Mucosa of gallbladder (tissue), 1 donor: ENCODE measurements at regions not wholly inside any gene's neighbourhood (a gene's known extent, or its start where the extent isn't known, plus 50 kb on each side); places are given as distances from the start of the nearest gene placed in this dataset.
"Not testable (repeated sequence)": the region's sequence is repeated elsewhere in the genome, so short reads cannot be mapped to it uniquely, and the experiment has no call there.

ENCODE experiments used
- DNase-seq: peaks from one replicate; pipeline ENCODE4 v3.0.0-alpha.2; 2020; ENCODE audit warnings: low spot score
- donor health status: DM: no; HTN: no; CAD: no.

DNA sequence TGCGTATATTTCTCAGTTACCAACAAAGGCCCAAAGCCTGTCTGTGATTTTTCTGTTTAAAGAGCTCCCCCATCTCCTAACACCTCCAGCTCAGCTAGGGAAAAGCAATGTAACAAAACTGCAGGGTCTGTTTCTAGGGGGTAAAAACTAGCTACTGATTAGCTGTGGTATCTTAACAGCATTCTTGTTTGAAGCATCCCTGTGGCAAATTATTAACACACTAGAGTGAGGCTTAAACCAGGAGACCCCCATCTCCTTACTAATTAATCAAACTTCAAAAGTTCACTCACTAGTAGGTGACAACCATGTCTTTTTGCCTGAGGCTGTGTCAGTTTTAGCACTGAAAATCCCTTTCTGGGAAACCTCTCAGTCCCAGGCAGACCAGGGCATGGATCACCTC is 186.2 kb upstream of the PARD3B start:
- no peak for DNase-seq

DNA sequence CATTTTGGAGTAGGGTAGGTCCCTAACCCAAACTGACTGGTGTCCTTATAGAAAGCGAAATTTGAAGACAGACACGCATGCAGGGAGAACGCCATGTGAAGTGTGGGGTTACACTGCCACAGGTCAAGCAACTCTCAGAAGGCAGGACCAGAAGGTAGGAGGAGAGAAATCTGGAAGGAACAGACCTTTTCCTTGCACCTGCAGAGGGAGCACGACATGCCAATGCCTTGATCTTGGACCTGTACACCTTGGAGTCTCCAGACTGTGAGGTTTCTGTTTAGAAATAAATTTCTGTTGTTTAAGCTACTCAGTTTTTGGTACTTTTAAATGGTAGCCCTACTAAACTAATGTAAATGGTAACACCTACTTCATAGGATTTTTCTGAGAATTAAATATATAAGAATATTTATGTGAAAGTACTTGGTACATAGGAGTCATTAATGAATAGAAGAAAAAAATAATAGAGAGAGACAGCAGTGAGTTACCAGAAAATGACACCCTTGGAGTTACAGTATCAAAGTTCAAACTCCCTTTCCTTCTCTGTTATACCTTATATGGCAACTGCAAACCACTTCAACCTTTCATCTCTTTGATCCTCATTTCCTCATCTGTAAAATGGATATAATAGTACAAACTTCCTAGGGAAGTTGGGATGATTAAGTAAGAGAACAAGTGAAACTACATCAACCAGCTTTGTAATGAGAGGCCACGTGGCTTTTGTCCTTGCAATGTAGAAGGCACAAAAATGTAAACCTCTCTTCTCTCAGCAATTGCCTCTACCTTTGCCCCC is 184.9 kb upstream of the PARD3B start:
- DNase-seq: no peak

DNA sequence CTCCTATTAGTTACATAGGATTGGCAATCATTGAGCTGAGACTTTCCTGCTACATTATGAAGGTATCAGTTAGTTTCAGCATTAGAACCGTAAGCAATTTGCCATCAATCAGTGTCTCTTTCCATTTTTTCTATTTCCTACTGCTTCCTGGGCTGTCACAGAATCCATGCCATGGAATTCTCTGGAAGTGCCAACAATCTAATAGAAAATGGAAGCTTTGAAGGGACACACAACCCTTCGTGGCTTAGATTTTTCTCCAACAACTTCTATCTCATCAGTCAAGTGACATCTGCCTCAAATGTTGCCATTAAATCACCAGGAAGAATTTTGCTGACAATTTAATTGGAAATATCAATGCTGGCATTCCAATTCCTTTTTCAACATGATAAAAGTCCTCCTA is 183.5 kb upstream of the PARD3B start:
- no peak for DNase-seq

DNA sequence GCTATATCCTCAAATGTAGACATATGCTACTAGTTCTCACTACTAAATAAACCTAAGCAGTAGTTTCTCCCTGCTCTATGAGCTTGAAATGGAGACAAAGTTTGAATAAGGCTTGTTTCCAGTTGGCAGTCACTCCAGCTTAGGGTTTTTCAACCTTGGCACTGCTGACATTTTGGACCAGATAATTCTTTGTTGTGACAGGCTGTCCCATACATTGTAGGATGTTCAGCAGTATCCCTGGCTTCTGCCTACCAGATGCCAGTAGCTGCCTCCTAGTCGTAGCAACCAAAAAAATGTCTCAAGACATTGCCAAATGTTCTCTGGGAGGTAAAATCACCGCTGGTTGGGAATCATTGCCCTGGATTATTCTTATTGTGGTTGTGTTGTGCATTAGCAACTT is 182.7 kb upstream of the PARD3B start:
- no peak for DNase-seq

DNA sequence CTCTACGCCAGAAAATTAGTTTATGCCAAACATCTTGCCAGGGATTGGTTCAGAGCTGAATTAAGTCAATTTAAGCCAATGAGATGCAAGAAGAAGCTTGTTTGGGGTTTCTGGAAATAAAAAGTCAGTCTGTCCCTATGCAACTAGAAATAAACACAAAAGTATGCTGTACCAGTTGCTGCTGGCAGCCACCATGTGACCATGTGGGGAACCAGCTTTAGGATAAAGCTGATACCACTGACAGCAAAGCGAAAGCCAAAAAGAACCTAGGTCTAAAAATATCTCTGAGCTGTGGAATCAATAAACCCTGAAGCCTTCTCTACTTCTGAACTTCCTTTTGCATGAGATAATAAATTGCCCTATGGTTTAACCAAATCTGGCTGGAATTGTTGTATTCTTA is 181.8 kb upstream of the PARD3B start:
- DNase-seq: no peak

DNA sequence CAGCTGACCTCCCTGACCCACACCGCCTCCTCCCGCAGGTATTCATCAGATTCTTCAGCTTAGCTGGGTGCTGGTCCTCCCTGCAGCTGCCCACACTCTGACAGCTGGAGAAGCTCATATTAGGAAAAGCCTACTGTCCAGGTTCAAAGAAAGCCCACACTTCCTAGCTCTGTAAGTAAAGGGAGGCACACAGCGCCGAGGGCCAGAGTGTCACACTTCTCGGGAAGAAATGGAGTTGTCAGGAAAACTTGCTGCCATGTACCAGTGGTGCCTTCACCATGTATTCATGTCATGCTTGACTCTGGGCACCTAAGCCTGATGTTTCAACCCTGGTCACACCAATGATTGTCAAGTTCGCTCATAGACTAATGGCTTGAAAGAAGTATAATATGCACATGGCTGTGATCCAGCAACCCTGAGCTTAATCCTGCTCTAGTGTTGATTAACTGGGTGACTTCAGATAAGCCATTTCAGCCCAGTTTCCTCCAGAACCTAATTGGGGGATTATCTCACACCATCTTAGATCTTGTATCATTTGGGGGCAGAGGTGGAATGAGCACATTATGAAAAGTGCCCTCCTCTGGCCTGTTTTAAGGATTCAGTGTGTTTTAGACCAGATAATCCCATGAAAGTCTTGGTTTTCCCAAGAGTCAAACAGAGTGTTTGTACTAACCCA is 180.3 kb upstream of the PARD3B start:
- no peak for DNase-seq

DNA sequence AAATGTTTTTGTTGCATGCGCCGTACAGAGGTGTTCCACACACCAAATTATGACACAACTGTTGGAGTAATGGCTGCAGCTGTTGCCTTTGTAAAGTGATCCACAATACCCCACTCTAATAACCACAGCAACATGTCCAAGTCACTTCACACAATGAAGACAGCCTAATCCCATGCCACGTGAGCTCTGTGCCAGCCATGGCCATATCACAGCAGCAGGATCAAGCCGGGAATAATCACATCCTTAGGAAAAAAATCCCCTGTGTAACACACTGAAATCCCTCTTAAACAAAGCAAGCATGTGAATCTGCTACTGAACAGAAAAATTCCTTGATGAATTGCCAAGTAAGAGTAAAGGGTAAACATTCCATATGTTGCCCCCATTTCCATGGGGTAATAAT is 179.5 kb upstream of the PARD3B start:
- no peak for DNase-seq

DNA sequence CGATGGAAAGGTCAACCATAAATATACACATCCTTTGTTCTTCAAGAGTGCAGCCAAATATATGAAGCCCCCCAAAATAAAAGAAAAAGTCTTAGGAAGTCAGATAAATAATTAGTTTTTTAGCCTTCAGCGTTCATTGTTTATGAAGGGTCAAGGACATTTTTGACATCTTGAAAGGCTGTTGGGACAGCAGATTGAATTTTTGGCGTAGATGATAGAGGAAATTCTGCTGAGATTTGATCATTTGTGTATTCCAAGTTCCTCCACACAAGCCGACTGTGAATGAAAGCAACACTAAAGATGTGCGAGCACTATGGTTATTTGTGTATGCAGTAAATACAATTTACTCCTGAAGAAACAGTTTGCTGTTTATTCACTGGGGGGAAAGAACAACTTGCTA is 177.8 kb upstream of the PARD3B start:
- DNase-seq: no peak

DNA sequence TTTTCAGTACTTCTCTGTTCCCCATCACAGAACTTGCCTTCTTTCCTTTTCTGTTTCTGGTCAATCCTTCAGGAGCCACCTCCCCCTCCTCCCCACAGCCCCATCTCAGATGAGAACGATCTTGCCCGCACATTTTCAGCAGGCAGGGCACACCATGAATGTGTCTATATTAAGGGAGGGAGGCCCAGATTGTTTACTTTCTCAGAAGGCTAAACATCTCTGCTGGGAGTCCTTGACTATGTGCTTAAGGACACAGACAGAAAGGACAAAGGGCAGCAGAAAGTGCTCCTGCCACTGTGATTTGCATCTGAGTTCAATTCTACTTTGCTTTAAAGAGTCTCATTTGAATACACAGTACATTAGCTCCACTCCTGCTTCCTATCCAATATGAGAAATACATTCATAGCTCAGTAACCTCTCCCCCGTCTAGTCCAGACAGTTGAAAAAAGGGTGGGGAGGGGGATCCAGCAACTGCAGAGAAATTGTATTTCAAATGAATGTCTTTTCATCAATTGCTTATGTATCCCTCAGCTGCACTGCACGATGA is 175.0 kb upstream of the PARD3B start:
- no peak for DNase-seq

DNA sequence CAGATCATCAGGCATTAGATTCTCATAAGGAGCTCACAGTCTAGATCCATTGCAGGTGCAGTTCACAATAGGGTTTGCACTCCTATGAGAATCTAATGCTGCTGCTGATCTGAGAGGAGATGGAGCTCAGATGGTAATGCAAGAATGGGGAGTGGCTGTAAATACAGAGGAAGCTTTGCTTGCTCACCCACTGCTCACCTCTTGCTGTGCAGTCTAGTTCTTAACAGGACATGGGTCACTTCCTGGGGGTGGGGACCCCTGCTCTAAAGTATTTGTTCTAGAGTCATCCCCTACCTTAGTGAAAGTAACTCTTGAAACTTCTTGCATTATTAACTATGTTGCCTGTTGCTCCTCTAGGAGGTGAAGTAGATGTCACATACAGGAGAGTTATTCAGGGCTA is 171.3 kb upstream of the PARD3B start:
- DNase-seq: no peak

DNA sequence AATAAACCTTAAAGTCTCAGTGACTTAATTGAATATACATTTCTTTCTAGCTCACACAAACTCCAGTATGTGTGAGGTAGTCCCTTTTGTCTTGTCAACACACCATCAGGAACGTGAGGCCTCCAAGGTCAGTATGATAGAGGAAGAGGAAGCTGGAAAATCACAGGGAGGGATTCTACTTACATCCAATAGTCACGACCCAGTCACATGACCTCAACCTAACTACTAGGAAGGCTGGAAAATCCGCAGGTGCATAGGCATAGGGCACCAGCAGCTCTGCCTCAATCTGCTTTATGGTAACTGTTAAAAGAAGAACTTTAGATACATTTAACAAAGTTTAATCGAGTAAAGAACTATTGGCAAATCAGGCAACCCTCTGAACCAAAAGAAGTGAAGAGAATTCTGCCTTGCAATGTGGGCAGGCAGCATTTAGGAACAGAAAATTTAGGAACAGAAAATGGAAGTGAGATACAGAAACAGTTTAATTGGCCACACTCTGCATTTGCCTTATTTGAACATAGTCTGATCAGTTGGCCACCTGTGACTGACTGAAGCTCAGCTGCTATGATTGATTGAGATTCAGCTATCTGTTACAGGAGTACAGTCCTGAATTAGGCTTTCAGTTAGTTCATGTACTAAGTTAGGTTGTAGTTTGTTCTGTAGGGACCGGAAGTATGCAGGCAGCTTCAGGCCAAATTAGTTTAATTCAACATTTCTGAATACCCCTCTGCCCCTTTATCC is 165.0 kb upstream of the PARD3B start:
- no peak for DNase-seq

DNA sequence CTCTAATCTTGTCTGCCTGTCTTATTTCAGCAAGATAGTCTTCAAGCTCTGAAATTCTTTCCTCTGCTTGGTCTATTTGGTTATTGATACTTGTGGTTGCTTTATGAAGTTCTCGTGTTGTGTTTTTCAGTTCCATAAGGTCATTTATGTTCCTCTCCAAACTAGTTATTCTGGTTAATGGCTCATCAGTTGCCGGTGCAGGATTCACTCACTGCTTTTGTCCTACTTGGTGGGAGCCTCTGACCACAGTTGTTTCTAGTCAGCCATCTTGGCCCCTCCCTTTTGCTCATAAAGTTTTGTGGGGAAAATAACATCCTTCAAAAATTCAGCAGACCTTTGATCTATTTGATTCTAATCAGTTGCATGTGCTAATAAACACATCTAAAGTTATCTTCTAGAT is 158.6 kb upstream of the PARD3B start:
- no peak for DNase-seq

DNA sequence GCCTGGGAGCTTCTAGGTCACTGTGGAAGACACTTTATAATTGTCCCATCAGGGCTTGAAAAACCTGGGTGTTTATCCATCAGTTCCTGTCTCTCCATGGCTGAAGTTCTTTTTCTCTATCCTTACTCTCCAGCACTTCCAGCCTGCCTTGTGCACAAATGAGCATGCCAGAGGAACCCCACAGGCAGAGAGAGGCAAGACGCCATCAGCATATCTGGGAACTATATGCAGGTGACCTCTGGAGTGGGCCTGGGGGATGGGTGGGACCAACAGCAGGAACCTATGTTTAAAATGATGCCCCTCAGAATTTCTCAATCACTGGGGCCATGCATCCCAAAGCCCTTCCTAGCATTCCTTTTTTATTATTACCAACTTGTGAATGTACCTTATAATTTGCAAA is 156.2 kb upstream of the PARD3B start:
- DNase-seq: no peak

DNA sequence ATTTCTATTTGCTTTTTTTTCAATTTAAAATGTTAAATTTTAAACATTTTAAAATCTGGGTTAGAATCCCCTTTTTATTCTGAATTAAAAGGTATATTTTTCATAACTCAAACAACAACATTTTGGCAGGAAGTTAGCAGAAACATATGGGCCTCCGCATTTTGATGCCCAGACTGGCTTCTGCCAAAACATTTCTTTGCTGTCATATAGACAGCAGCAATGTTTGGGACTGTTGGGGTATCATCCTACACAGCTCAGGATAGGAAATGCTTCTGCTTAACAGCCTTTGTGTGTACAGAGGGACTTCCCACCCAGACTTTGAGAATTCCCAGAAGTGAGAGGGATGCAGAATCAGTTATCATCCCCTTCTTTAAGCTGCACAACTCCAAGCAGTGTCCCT is 155.4 kb upstream of the PARD3B start:
- no peak for DNase-seq

DNA sequence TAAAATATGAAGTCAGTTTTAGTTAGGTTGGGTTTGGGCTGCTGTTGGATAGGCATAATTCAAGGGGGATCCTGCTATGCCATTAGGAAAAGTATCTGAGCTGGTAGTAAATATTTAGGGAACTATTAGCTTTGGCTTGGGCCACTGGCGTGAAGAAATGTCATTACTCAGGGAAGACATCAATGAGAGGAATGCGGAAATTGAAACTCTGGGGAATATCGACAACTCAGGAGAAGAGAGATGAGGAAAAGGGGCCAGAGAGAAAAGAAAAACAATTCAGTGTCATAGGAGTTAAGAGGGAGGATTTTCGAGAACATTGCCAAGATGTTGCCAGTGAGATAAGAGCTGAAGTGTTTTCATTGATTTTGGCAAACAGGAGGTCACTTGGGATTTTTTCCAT is 149.7 kb upstream of the PARD3B start:
- peak; percentile 38 for DNase-seq

DNA sequence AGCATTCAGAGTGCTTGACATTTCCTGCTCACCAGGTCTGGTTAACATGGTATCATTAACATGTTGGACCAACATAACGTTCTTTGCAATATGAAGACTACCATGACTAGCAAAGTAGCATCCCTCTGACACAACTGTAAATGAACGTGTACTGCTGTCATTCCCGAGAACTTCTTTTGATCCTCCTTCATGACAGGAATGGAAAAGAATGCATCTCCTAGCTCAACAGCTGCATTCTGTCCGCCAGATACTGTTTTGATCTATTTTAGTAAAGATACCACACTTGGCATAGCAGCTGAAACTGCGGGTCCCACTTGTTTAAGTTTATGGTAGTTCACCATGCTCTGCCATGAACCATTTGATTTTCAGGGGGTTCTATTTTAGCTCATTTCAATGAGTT is 144.2 kb upstream of the PARD3B start:
- no peak for DNase-seq

DNA sequence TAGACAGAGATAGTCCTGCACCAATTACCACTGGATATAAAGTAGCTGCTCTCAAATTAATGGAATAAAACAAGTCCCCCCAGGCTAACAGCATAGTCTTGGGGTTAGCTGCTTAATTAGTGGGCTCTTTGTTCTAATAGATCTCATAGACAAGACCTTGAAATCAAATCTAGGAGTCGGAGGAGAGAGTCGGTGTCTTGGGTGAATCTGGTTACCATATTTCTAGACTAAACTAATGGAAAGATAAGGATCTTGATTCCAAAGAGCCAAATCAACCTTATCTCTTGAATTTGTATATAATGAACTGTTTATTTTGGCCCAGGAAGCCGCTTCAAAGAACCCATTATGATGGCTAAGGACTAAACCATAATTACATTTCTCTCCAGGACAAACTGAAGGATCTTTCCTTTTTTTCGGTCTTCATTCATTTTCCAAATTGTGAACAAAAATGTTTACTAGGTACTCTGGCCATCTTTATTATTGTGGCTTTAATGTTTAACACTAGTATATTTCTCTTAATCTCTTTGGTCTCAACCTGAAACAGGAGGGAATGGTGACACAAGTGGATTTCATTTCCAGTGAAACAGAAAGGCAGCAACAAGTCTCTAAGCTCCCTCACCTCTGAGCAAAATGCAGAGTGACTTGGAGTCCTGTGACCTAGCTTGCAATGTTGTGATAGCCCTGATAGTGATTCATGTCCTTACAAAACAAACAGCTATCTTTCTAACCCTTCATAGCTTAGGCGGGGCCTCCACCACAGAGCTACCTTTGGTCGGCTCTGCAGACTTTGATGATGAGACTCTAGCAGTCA is 137.9 kb upstream of the PARD3B start:
- DNase-seq: peak; percentile 13

DNA sequence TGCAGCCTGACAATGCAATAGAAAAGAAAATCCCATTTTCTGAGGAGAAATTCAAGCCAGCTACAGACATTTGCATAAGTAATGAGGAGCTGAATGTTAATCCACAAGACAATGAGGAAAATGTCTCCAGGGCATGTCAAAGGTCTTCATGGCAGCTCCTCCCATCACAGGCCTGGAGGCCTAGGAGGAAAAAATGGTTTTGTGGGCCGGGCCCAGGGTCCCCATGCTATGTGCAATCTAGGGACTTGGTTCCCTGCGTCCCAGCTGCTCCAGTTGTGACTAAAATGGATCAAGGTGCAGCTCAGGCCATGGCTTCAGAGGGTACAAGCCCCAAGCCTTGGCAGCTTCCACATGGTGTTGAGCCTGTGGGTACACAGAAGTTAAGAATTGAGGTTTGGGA is 132.5 kb upstream of the PARD3B start:
- not testable (repeated sequence) for DNase-seq

DNA sequence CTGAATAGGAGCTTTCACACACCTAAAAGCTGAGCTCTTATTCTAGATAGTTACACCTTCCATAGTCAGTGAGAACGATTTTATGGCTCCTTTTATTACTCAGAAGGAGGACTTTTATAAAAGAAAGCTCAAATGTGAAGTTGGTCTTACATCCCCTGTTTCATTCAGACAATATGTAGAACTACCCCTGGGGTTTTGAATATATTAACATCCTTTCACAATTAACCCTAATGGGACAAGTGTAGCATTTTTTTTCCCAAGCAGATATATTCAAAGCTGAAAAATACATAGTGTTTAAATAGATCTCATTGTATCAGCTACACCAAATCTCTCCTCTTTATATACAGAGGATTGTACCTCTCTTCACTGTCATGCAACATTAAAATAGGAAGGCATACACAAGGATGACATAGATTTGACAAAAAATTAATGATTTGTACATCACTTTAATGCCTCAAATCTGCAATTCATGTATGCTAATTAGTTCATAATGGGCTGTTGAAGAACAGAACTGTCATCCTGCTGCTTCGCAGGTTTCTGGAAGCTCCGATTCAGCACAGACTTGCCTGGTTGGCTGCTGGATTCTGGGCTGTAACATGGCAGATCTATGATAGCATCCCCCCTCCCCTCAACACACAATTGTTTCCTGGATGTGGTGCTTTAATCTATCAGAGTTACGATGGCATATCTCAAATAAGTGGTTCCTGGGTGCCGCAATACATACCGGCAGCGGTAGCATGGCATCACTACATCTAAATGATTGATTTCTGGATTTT is 129.7 kb upstream of the PARD3B start:
- no peak for DNase-seq

DNA sequence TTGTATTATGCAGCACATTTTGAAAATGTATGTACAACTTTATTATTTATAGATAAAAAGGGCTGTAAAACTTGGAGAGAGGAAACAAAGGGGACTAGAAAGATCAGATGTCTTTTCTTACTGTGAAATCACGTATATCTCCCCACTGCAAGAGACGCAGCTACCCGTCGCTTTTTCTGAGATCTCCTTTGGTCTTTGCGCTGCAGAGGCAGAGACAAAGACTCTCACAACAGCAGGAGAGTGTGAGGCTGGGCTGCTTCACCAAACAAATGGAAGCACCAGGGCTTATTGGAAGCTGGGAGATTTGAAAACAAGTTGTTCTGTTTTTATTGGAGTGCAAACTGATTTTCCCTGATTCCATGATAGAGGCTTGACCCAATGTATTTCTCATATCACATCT is 129.0 kb upstream of the PARD3B start:
- no peak for DNase-seq

DNA sequence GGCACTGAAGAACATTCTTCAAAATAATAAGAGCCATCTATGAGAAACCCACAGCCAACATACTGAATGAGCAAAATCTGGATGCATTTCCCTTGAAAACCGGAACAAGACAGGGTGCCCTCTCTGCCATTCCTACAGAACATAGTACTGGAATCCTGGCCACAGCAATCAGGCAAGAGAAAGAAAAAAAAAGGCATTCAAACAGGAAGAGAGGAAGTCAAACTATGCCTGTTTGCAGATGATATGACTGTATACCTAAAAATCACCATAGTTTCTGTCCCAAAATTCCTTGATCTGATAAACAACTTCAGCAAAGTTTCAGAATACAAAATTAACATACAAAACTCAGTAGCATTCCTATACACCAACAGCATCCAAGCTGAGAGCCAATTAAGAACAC is 119.5 kb upstream of the PARD3B start:
- no peak for DNase-seq
